Testis (tissue), 2 donors: ENCODE measurements at regions not wholly inside any gene's neighbourhood (a gene's known extent, or its start where the extent isn't known, plus 50 kb on each side); places are given as distances from the start of the nearest gene placed in this dataset.

Experiments
- CTCF ChIP-seq, 3 experiments: fragments of 450-650 bp in 2 of 3; fragments of 200-600 bp in 1 of 3; sonication (generic) in 1 of 3; IDR thresholded peaks; one replicate each; pipeline ENCODE4 v1.5.1; 2016 to 2019; ENCODE audit warnings: antibody characterized with exemption in 3 of 3, mild to moderate bottlenecking in 2 of 3, moderate library complexity in 1 of 3
- POLR2A ChIP-seq: fragments of 450-650 bp; IDR thresholded peaks from one replicate; pipeline ENCODE4 v1.6.1; 2017; ENCODE audit warnings: antibody characterized with exemption, mild to moderate bottlenecking, moderate library complexity

- TF ChIP-seq CTCF (IDR thresholded peaks at IDR 0.05) (no peak), POLR2A (no peak)
Observed at GRCh38 chr6:19153270-19153980, 683.7 kb upstream of the ID4 start.
